ENCODE measurements at regions not wholly inside any gene's neighbourhood (a gene's known extent, or its start where the extent isn't known, plus 50 kb on each side); places are given as distances from the start of the nearest gene placed in this dataset.

DNA sequence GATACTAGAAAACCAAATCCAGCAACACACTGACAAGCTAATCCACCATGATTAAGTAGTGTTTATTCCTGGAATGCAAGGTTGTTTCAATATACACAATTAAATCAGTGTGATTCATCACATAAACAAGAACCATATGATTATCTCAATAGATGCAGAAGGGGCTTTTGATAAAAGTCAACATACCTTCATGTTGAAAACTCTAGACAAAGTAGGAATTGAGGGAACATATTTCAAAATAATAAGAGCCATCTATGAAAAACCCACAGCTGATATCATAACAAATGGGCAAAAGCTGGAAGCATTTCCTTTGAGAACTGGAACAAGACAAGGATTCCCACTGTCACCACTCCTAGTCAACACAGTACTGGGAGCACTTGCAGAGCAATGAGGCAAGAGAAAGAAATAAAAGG is 213.6 kb upstream of the CSNK1A1L start:
- TF ChIP-seq EZH2 (optimal IDR thresholded peaks at IDR 0.05; ENCODE audit: low read depth, low read length) = no peak
- TF ChIP-seq EZH2phosphoT487 (IDR thresholded peaks at IDR 0.05; ENCODE audit: low read length) = no peak
- TF ChIP-seq, protein P1, sequence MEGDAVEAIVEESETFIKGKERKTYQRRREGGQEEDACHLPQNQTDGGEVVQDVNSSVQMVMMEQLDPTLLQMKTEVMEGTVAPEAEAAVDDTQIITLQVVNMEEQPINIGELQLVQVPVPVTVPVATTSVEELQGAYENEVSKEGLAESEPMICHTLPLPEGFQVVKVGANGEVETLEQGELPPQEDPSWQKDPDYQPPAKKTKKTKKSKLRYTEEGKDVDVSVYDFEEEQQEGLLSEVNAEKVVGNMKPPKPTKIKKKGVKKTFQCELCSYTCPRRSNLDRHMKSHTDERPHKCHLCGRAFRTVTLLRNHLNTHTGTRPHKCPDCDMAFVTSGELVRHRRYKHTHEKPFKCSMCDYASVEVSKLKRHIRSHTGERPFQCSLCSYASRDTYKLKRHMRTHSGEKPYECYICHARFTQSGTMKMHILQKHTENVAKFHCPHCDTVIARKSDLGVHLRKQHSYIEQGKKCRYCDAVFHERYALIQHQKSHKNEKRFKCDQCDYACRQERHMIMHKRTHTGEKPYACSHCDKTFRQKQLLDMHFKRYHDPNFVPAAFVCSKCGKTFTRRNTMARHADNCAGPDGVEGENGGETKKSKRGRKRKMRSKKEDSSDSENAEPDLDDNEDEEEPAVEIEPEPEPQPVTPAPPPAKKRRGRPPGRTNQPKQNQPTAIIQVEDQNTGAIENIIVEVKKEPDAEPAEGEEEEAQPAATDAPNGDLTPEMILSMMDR (IDR thresholded peaks at IDR 0.05; ENCODE audit: low read length) = no peak
- Histone ChIP-seq H3K27ac (ENCODE audit: low read length) (no peak overlapping the region), H3F3A (ENCODE audit: insufficient read depth, low read length) (no peaks in the 10 kb centered on the region), H3K4me1 (ENCODE audit: low read length) (no peaks in the 10 kb centered on the region), H3K9me2 (replicated peaks; ENCODE audit: insufficient read depth, low read length) (no peaks in the 10 kb centered on the region), H2AFZ (ENCODE audit: low read length) (no peak overlapping the region), H3K4me3 (ENCODE audit: low read length) (no peak overlapping the region), H3K9ac (ENCODE audit: low read length) (no peak overlapping the region), H3K9me3 (replicated peaks; ENCODE audit: insufficient read depth, low read length) (no peaks in the 10 kb centered on the region), H3K4me2 (ENCODE audit: low read depth, low read length) (no peak overlapping the region), H3K79me2 (ENCODE audit: low read length) (no peaks in the 10 kb centered on the region), H4K20me1 (ENCODE audit: insufficient read depth, low read length) (no peaks in the 10 kb centered on the region), H3K36me3 (replicated peaks; ENCODE audit: insufficient read depth, low read length) (no peaks in the 10 kb centered on the region), H3K27me3 (replicated peaks; ENCODE audit: insufficient read depth, low read length) (no peaks in the 10 kb centered on the region)
- no peak for DNase-seq

DNA sequence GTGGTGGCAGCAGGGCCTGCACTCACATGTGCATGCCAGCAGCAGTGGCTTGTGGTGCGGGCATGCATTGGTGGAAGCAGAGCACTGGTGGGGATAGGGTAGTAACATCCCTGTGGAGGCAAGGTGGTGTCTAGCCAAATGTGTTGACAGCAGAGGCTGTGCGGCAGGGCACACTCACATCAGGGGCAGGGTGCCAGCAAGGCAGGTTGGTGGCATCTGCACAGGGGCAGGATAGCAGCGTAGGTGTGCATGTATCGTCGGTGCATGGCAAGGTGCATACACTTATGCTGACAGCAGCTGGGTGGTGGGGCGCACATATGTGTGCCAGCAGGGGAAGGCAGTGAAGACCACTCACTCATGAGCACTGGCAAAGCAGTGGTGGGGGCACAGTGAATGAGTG is 211.5 kb upstream of the CSNK1A1L start:
- H3K9me2 ChIP-seq (replicated peaks; ENCODE audit: insufficient read depth, low read length) = no peaks in the 10 kb centered on the region
- H3K4me2 ChIP-seq (ENCODE audit: low read depth, low read length) = no peak overlapping the region
- H3F3A ChIP-seq (ENCODE audit: insufficient read depth, low read length) = no peaks in the 10 kb centered on the region
- DNase-seq = no peak
- H3K27me3 ChIP-seq (replicated peaks; ENCODE audit: insufficient read depth, low read length) = no peaks in the 10 kb centered on the region
- no peaks in the 10 kb centered on the region for H4K20me1 ChIP-seq (ENCODE audit: insufficient read depth, low read length)
- no peak overlapping the region for H3K27ac ChIP-seq (ENCODE audit: low read length)
- no peak overlapping the region for H2AFZ ChIP-seq (ENCODE audit: low read length)
- TF ChIP-seq EZH2 (optimal IDR thresholded peaks at IDR 0.05; ENCODE audit: low read depth, low read length) (no peak), EZH2phosphoT487 (IDR thresholded peaks at IDR 0.05; ENCODE audit: low read length) (no peak)
- TF ChIP-seq, protein P1 (IDR thresholded peaks at IDR 0.05; ENCODE audit: low read length) = no peak
- H3K79me2 ChIP-seq (ENCODE audit: low read length) = no peaks in the 10 kb centered on the region
- no peaks in the 10 kb centered on the region for H3K4me1 ChIP-seq (ENCODE audit: low read length)
- no peaks in the 10 kb centered on the region for H3K36me3 ChIP-seq (replicated peaks; ENCODE audit: insufficient read depth, low read length)
- no peaks in the 10 kb centered on the region for H3K9me3 ChIP-seq (replicated peaks; ENCODE audit: insufficient read depth, low read length)
- no peak overlapping the region for H3K4me3 ChIP-seq (ENCODE audit: low read length)
- no peak overlapping the region for H3K9ac ChIP-seq (ENCODE audit: low read length)

DNA sequence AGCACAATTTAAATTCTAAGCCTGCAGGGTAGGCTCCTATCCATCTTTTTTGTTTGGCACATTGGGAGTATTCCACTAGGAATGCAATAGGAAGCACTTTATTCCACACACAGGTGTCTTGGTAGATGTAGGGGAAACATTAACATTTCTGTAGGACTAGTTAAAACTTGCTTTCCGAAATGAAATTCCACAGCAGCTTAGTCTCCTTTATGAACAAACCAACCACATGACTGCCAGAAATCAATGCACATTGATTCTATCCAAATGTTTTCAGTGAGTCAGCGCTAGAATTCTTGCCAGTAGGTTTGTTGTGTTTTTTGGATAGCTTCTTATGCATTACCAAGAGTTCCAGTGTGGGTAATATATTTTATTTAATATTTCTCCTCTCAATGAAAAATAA is 207.9 kb upstream of the CSNK1A1L start:
- Histone ChIP-seq H2AFZ (ENCODE audit: low read length) (no peak overlapping the region), H3K4me2 (ENCODE audit: low read depth, low read length) (no peak overlapping the region)
- TF ChIP-seq, protein P1 (IDR thresholded peaks at IDR 0.05; ENCODE audit: low read length) = no peak
- TF ChIP-seq EZH2phosphoT487 (IDR thresholded peaks at IDR 0.05; ENCODE audit: low read length) = no peak
- no peak for TF ChIP-seq EZH2 (optimal IDR thresholded peaks at IDR 0.05; ENCODE audit: low read depth, low read length)

More for the DNA sequence above, 207.9 kb upstream of the CSNK1A1L start:
- H3K4me3 ChIP-seq (ENCODE audit: low read length) = no peak overlapping the region
- no peak overlapping the region for H3K9ac ChIP-seq (ENCODE audit: low read length)
- no peaks in the 10 kb centered on the region for H3K27me3 ChIP-seq (replicated peaks; ENCODE audit: insufficient read depth, low read length)
- no peaks in the 10 kb centered on the region for H3K79me2 ChIP-seq (ENCODE audit: low read length)
- H4K20me1 ChIP-seq (ENCODE audit: insufficient read depth, low read length) = no peaks in the 10 kb centered on the region
- H3F3A ChIP-seq (ENCODE audit: insufficient read depth, low read length) = no peaks in the 10 kb centered on the region
- no peak overlapping the region for H3K27ac ChIP-seq (ENCODE audit: low read length)
- no peaks in the 10 kb centered on the region for H3K9me2 ChIP-seq (replicated peaks; ENCODE audit: insufficient read depth, low read length)
- no peaks in the 10 kb centered on the region for H3K9me3 ChIP-seq (replicated peaks; ENCODE audit: insufficient read depth, low read length)
- no peaks in the 10 kb centered on the region for H3K36me3 ChIP-seq (replicated peaks; ENCODE audit: insufficient read depth, low read length)
- no peaks in the 10 kb centered on the region for H3K4me1 ChIP-seq (ENCODE audit: low read length)
- DNase-seq = no peak
